RWPE2 (cell line): ENCODE measurements at regions not wholly inside any gene's neighbourhood (a gene's known extent, or its start where the extent isn't known, plus 50 kb on each side); places are given as distances from the start of the nearest gene placed in this dataset.
A peak's percentile ranks its signal among the peaks of the same experiment; 100 is the strongest.

Experiments
- ATAC-seq: fragments of 200-7000 bp; cut with Tn5 transposase; 3 replicates; pipeline ENCODE4 v1.9.1; 2021; ENCODE audit warnings: low read depth
- DNase-seq: peaks from one replicate; pipeline ENCODE4 v3.0.0-alpha.2; 2020; ENCODE audit warnings: low spot score
- H3K27ac ChIP-seq: fragments of 450-650 bp; 2 replicates; pipeline ENCODE4 v1.5.1; 2017; ENCODE audit warnings: mild to moderate bottlenecking; ENCODE audit not compliant: poor library complexity, severe bottlenecking
- H3K27me3 ChIP-seq: fragments of 250-450 bp; sonication (Bioruptor Pico); 2 replicates; pipeline ENCODE4 v1.5.1; 2021; ENCODE audit warnings: mild to moderate bottlenecking, moderate library complexity; ENCODE audit not compliant: insufficient read depth, poor library complexity, severe bottlenecking
- H3K36me3 ChIP-seq: fragments of 250-450 bp; sonication (Bioruptor Pico); 2 replicates; pipeline ENCODE4 v1.5.1; 2020; ENCODE audit warnings: low read depth, mild to moderate bottlenecking, moderate library complexity
- H3K4me1 ChIP-seq: fragments of 250-450 bp; sonication (Bioruptor Pico); 2 replicates; pipeline ENCODE4 v1.5.1; 2021; ENCODE audit warnings: mild to moderate bottlenecking, moderate library complexity; ENCODE audit not compliant: insufficient read depth, poor library complexity, severe bottlenecking
- H3K4me3 ChIP-seq: fragments of 250-450 bp; sonication (Bioruptor Pico); 2 replicates; pipeline ENCODE4 v1.5.1; 2021; ENCODE audit warnings: mild to moderate bottlenecking, moderate library complexity; ENCODE audit not compliant: severe bottlenecking
- H3K9me3 ChIP-seq: fragments of 250-450 bp; sonication (Bioruptor Pico); 2 replicates; pipeline ENCODE4 v1.5.1; 2021; ENCODE audit warnings: mild to moderate bottlenecking, moderate library complexity; ENCODE audit not compliant: severe bottlenecking
- TF ChIP-seq, protein P1 (sequence below): fragments of 450-650 bp; IDR thresholded peaks from one replicate; pipeline ENCODE4 v1.5.1; 2017; ENCODE audit warnings: mild to moderate bottlenecking, moderate library complexity; ENCODE audit not compliant: poor library complexity, severe bottlenecking

DNA sequence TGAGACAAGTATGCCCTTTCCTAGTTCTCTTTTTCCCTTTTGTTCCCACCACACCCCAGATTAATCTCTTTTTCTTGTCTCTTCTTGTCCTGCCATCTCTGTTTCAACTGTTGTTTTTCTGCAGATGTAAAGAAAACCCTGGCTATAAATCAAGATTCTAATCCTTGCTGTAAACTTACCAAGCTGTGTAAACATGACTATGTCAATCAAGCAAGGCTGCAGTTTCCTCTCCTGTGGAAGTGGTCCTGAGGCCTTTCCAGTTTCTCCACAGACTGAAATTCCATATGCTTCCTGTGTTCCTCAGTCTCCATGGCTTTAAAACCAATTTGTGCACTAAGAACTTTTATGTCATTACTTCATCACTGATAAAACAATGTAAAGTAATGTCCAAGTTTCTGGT, 288.8 kb upstream of the PIK3C3 start:
- Histone ChIP-seq H3K4me3 (no peak overlapping the region), H3K9me3 (no peaks in the 10 kb centered on the region), H3K36me3 (no peaks in the 10 kb centered on the region), H3K27ac (no peak overlapping the region), H3K27me3 (no peaks in the 10 kb centered on the region), H3K4me1 (no peaks in the 10 kb centered on the region)
- no peak for DNase-seq
- TF ChIP-seq, protein P1, sequence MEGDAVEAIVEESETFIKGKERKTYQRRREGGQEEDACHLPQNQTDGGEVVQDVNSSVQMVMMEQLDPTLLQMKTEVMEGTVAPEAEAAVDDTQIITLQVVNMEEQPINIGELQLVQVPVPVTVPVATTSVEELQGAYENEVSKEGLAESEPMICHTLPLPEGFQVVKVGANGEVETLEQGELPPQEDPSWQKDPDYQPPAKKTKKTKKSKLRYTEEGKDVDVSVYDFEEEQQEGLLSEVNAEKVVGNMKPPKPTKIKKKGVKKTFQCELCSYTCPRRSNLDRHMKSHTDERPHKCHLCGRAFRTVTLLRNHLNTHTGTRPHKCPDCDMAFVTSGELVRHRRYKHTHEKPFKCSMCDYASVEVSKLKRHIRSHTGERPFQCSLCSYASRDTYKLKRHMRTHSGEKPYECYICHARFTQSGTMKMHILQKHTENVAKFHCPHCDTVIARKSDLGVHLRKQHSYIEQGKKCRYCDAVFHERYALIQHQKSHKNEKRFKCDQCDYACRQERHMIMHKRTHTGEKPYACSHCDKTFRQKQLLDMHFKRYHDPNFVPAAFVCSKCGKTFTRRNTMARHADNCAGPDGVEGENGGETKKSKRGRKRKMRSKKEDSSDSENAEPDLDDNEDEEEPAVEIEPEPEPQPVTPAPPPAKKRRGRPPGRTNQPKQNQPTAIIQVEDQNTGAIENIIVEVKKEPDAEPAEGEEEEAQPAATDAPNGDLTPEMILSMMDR = no peak
- ATAC-seq = peak; percentile 74

DNA sequence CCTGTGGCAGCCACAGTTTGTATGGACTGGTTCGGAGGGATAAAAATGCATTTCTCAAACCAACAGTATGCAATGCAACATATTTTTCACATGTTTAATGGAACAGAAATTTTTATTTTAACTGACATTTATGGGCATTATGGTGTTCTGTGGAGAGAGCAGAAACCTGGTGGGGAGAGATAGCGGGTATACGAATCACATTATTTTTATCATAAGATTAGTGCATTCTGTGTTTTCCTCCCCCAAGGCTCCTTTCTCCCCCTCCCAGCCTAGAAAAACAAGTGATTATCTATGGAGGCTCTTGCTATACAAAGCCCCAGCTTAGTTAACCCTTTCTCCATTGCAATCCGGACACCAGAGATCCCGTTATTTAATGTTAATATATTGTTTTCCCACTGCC, 289.8 kb upstream of the PIK3C3 start:
- TF ChIP-seq, protein P1 = no peak
- no peak overlapping the region for H3K27ac ChIP-seq
- DNase-seq (no peak), ATAC-seq (no peak)
- H3K27me3 ChIP-seq = no peaks in the 10 kb centered on the region
- no peak overlapping the region for H3K4me3 ChIP-seq
- no peaks in the 10 kb centered on the region for H3K36me3 ChIP-seq
- H3K4me1 ChIP-seq = no peaks in the 10 kb centered on the region
- H3K9me3 ChIP-seq = no peaks in the 10 kb centered on the region

DNA sequence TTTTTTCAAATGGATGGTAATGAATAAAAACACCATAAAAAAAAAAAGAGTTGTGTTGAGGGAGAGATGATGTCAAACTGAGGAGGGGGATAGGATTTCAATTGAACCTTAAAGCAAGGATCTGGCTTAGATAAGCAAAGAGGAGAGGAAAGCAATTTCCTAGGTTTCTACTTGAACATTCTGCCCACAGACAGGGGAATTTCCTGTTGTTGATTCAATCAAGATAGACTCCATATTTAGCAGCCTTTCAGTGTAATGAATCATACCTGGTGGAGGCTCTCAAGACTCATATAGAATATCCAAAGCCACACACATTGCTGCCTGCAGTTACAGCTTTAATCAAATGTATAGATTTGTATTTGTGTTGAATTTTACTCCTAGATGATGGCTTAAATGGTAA, 294.4 kb upstream of the PIK3C3 start:
- Histone ChIP-seq H3K4me3 (no peak overlapping the region), H3K4me1 (no peaks in the 10 kb centered on the region), H3K36me3 (no peaks in the 10 kb centered on the region), H3K9me3 (no peaks in the 10 kb centered on the region), H3K27me3 (no peaks in the 10 kb centered on the region), H3K27ac (no peak overlapping the region)
- TF ChIP-seq, protein P1 = no peak
- ATAC-seq = peak; percentile 64
- no peak for DNase-seq

DNA sequence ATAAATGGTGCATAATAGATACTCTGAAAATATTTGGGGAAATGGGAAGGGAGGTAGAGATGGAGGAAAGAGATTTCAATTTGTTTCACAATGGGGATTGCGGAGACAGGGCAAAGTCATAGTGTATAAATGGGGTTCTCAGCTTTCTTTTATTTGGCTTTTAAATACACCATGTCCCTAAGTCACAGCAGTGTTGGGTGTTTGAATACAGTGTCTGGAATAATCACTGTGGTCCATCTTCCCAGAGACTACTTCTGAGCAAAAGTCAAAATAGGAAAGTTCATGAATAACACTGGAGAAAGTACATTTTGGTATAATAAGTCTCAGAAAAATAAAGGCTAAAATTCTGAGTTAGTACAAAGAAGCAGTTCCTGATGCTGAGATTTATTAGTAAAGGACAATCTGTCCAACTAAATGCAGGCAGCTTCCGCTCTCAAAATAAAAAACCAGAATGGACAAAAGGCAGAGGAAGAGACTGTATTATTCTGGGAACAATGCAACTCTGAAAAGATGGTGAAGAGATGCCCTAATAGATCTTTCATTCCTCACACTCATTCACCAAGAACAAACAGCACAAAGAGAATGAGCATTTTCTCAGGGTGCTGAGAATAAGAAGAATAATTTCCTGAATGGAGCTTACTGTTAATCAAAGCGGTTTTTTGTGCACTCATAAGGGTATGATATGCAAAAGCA, 295.4 kb upstream of the PIK3C3 start:
- Histone ChIP-seq H3K4me1 (no peaks in the 10 kb centered on the region), H3K27me3 (no peaks in the 10 kb centered on the region), H3K27ac (no peak overlapping the region), H3K4me3 (no peak overlapping the region), H3K9me3 (no peaks in the 10 kb centered on the region), H3K36me3 (no peaks in the 10 kb centered on the region)
- DNase-seq (no peak), ATAC-seq (no peak)
- TF ChIP-seq, protein P1 = no peak

DNA sequence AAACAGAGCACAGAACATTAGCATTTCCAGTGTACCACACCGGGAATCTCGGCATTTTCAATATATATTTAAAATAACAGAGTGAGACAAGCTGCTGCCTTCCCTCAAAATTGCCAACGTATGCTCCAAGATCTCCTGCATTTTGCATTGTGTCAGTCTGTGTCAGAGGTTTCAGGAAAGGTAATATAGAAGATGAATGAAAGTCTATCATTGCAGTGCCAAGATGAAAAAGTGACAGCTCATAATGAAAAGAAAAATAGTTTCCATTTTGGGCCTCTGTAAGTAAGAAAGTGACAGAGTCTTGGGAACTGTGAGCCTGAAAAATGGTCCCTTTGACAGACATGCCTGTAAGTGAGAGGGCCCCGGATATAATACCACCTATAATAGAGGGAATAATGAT, 297.8 kb upstream of the PIK3C3 start:
- H3K27me3 ChIP-seq = no peaks in the 10 kb centered on the region
- no peak overlapping the region for H3K4me3 ChIP-seq
- no peaks in the 10 kb centered on the region for H3K4me1 ChIP-seq
- no peak for ATAC-seq
- no peak for DNase-seq
- H3K9me3 ChIP-seq = no peaks in the 10 kb centered on the region
- H3K27ac ChIP-seq = no peak overlapping the region
- TF ChIP-seq, protein P1 = no peak
- H3K36me3 ChIP-seq = no peaks in the 10 kb centered on the region
